Activated T-cell treated with anti-CD3 and anti-CD28 coated beads for 24 hours (primary cell): ENCODE measurements at regions not wholly inside any gene's neighbourhood (a gene's known extent, or its start where the extent isn't known, plus 50 kb on each side); places are given as distances from the start of the nearest gene placed in this dataset.

Experiments
- DNase-seq: peaks from one replicate; pipeline ENCODE4 v3.0.0-alpha.2; 2020; ENCODE audit warnings: low read depth

GRCh38 chr3:107082527-107082926 lies 294.7 kb upstream of the CCDC54 start:
- no peak for DNase-seq

- no peak for DNase-seq
Observed at GRCh38 chr3:107085261-107085660, 292.0 kb upstream of the CCDC54 start.

DNA sequence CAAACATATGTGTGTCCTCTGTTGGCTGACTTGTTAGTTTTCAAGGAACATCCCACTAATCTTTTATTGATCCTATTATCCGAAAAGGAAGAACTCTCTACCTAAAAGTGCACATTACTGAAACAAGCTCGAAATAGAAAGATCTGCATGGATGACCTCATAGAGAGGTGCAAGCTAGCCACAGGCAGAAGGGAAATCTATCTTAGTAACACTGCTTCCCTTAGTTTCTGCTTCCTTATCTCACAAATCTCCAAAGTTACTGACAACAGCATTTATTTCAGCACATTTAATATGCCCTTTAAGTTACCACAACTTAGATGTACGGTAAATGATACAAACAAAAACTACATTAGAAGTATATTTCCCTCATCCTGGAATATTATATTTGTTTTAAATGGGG lies 285.1 kb upstream of the CCDC54 start:
- no peak for DNase-seq

GRCh38 chr3:107098864-107099263 lies 278.4 kb upstream of the CCDC54 start:
- DNase-seq = no peak

DNA sequence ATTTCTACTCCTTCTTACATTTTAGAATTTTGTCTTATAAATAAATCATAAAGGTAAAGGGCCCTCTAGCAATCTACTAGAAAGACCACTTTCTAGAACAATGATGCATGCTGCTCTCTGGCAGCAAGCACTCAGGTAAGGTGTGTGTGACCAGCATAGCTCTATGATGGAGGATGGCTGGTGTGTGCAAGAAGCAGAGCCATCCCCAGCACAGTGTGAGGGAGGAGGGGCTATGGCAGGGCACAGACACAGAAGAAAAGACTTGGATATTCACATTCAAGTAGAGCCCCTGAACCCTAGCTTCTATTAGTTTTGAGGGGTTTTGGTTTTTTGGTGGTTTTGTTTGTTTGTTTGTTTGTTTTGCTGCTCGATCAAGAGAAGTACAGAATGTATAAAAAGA lies 277.1 kb upstream of the CCDC54 start:
- no peak for DNase-seq

GRCh38 chr3:107100573-107100972 lies 276.7 kb upstream of the CCDC54 start:
- no peak for DNase-seq

DNA sequence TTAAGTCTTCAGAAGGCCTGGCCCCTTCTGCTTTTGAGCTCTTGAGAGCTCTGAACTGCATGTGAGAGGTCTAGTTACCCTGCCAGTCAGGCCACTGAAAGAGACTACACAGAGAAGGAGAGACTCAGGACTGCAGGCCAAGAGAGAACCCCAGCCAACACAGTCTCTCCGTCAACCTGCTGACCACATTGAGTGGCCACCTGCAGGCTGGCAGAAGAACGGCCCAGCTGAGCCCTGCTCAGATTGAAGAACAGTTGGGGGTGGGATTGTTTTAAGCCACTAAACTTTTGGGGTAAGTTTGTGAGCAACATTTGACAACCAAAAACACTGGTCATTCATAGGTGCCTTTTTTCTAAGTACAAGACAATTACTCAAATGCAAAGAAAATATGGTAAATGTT lies 273.5 kb upstream of the CCDC54 start:
- no peak for DNase-seq

GRCh38 chr3:107106316-107106715 lies 270.9 kb upstream of the CCDC54 start:
- DNase-seq = no peak

GRCh38 chr3:107106907-107107306 lies 270.3 kb upstream of the CCDC54 start:
- no peak for DNase-seq

GRCh38 chr3:107110596-107111305 lies 266.5 kb upstream of the CCDC54 start:
- DNase-seq = no peak

GRCh38 chr3:107111872-107112271 lies 265.4 kb upstream of the CCDC54 start:
- DNase-seq = no peak

DNA sequence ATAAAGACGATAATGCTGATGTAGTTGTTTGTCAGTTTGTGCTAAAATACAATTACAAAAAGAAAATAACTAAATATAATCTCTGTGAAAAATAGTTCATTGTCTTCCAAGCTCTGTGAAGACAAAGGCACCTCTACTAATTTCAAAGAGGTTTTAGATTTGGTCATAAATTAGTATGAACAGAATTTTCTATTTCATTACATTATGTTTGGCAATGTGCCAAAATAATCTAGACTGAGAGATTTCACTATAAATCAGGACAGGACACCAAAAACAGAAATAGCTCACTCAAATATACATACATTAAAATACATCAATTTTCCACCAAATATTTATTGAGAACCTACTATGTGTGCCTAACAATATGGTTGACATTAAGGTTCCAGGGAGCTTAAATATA lies 264.9 kb upstream of the CCDC54 start:
- DNase-seq = no peak

DNA sequence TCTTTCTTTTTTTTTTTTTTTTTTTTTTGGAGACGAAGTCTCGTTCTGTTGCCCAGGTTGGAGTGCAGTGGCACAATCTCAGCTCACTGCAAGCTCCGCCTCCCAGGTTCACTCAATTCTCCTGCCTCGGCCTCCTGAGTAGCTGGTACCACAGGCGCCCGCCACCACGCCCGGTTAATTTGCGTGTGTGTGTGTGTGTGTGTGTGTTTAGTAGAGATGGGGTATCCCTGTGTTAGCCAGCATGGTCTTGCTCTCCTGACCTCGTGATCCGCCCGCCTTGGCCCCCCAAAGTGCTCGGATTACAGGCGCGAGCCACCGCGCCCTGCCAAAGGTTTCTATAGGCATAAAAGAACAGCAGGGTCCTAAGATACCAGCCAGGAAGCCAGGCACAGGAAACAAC lies 261.0 kb upstream of the CCDC54 start:
- DNase-seq = no peak

DNA sequence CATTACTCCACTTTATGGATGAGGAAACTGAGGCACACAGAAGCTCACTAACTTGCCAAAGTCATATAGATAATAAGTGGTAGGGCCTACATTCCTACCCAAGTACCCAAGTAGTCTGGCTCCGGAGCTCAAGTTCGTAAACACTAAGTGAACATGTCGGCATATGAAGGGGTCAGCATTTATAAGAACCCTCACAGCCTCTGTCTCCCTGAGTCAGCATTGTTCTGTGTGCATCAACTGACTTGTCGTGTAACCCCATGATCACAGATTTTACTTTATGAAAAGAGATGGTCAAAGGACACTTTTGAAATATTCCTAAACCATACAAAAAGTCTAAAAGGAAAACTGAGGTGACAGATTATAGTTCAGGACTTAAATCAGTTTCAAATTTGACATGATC lies 260.1 kb upstream of the CCDC54 start:
- DNase-seq = no peak

- no peak for DNase-seq
Observed at GRCh38 chr3:107117922-107118536, 259.2 kb upstream of the CCDC54 start.

GRCh38 chr3:107124885-107125284 lies 252.4 kb upstream of the CCDC54 start:
- no peak for DNase-seq

DNA sequence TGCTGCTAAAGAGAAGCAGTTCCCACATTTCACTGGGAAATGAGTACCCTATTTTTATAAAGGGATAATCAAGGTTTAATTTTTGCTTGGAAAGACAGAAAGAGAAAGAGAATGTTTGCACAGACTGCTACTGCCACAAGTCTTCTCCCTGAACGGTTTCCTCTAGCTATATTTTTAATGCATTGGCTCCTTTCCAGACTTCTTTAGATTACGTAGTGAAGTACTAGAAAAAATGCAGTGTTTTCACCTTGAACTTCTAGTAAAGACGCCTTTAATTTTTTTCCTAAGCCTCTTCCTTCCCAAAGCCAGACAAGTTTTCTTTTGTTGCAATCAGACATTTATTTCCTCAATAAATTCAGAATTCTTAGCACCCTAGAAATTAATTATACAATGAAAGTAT lies 248.3 kb upstream of the CCDC54 start:
- no peak for DNase-seq

DNA sequence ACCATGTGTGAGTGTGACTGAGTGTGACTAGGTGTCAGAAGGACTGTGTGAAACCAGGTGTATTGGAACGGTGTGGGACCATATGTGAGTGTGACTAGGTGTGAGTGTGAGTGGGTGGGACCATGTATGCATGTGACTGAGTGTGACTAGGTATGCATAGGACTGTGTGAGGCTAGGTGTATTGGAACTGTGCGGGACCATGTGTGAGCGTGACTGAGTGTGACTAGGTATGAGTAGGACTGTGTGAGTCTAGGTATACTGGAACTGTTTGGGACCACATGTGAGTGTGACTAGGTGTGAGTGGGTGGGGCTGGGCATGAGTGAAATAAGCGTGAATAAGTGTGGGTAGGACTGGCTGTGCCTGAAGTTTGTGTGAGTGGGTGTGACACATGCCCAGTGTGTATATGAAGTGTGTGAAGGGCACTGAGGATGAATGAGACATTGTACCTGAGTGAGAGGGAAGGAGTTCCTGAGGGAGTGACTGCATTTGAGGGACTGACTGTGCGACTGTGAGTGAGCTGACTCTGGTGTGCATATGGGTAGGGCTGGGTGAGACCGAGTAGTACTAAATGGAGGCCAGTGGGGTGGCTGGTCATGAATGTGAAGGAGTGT lies 247.0 kb upstream of the CCDC54 start:
- no peak for DNase-seq

- DNase-seq = no peak
Observed at GRCh38 chr3:107132674-107133073, 244.6 kb upstream of the CCDC54 start.

DNA sequence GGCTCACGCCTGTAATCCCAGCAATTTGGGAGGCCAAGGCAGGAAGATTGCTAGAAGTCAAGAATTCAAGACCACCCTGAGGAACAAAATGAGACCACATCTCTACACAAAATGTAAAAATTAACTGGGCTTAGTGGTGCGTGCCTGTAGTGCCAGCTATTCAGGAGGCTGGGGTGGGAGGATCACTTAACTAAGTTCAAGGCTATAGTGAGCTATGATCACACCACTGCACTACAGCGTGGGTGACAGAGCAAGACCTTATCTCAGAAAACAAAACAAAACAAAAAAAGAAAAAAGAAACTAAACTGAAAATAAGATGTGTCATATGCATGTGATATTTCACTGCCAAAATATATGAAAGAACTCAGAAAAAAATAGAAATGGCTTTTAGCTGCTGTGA lies 243.3 kb upstream of the CCDC54 start:
- no peak for DNase-seq

DNA sequence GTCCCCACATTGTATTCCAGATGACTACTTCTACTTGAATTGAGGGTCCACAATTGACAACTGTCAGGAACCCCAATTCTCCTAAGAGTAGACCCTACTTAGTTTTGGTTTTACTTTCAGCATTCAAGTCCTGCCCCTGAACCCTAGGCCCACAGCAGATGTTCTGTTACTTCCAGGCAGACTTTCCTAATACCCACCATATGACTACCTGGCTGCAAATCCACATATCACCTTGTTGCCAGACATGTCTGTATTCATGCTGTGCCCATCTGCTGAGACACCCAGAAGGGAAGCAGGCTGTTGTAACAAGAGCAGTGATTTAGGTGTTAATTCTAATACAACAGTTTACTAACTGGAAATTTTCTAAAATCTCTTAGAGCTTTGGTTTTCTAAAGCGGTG lies 235.1 kb upstream of the CCDC54 start:
- DNase-seq = no peak

DNA sequence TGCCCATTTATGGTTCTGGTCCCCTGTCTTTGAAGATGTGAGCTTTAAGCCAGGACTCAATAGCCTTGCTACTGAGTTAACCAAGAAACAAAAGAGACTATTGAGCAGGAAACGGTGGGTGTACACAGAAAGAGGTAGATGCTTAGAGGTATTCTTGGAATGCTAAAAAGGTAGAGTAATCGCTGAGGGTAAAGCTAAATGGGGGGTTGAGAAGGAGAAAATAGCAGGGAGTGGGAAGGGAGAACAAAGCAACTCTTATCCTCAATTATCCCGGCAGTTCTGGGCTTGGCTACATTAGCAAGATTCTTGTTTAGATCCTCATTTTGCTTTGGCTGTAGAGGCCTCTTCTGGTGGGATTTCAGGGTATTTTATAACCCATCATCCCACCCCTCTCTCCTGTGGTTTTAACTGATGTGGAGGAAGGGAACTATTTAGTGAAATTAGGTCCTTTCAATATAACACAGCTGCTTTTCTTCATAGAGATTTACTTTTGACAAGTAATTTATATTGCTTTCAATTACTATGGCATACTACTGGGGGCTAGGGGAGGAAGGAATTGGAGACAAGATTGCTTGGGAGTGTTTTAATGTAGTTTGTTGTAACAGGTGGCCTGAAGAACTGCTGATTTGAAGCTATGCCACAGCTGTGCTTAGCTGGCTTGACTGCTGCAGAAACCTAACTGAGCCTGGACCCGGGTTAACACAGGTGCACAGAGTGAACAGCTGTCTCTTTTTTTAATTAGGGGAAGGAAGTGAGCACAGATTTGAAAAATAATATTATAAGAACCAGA lies 234.3 kb upstream of the CCDC54 start:
- no peak for DNase-seq

- DNase-seq = no peak
Observed at GRCh38 chr3:107150675-107151074, 226.6 kb upstream of the CCDC54 start.
